DOHH2 (cell line): ENCODE measurements at regions not wholly inside any gene's neighbourhood (a gene's known extent, or its start where the extent isn't known, plus 50 kb on each side); places are given as distances from the start of the nearest gene placed in this dataset.

Experiments used
- CTCF ChIP-seq: fragments of 200-600 bp; sonication (generic); IDR thresholded peaks from one replicate; pipeline ENCODE4 v1.5.1; 2014; ENCODE audit warnings: antibody characterized with exemption, mild to moderate bottlenecking, low read depth, low read length; ENCODE audit not compliant: poor library complexity, severe bottlenecking
- EZH2phosphoT487 ChIP-seq: fragments of 200-600 bp; sonication (generic); IDR thresholded peaks from 2 replicates; pipeline ENCODE4 v1.6.1; 2017; ENCODE audit warnings: borderline replicate concordance, mild to moderate bottlenecking, antibody characterized with exemption, low read length, moderate library complexity, mixed read lengths

- no peak for TF ChIP-seq CTCF
- TF ChIP-seq EZH2phosphoT487: no peak
These were observed 297.9 kb downstream of the IRX1 start for GRCh38 chr5:3893527-3893926.
